Activated CD8-positive, alpha-beta memory T cell treated with anti-CD3 and anti-CD28 coated beads, Interleukin-2, amount 50 U/mL, for 4 hours (primary cell): ENCODE measurements at regions not wholly inside any gene's neighbourhood (a gene's known extent, or its start where the extent isn't known, plus 50 kb on each side); places are given as distances from the start of the nearest gene placed in this dataset.
"Not testable (repeated sequence)": the region's sequence is repeated elsewhere in the genome, so short reads cannot be mapped to it uniquely, and the experiment has no call there.

Experiments used
- DNase-seq: peaks from one replicate; pipeline ENCODE4 v3.0.0-alpha.2; 2020

- DNase-seq: no peak
Observed at GRCh38 chr14:97033556-97034081, 236.4 kb downstream of the VRK1 start.

- DNase-seq: no peak
Observed at GRCh38 chr14:97036086-97036852, 239.1 kb downstream of the VRK1 start.

GRCh38 chr14:97039717-97040363 is 242.7 kb downstream of the VRK1 start:
- DNase-seq: no peak

- DNase-seq: no peak
Observed at GRCh38 chr14:97046967-97047366, 249.8 kb downstream of the VRK1 start.

GRCh38 chr14:97052001-97052400 is 254.8 kb downstream of the VRK1 start:
- DNase-seq: no peak

GRCh38 chr14:97053941-97054340 is 256.8 kb downstream of the VRK1 start:
- DNase-seq: no peak

GRCh38 chr14:97055355-97055754 is 258.2 kb downstream of the VRK1 start:
- DNase-seq: no peak

GRCh38 chr14:97056086-97056485 is 258.9 kb downstream of the VRK1 start:
- peak; percentile 18 for DNase-seq

GRCh38 chr14:97057238-97058073 is 260.3 kb downstream of the VRK1 start:
- DNase-seq: no peak

- DNase-seq: no peak
Observed at GRCh38 chr14:97058074-97058467, 260.9 kb downstream of the VRK1 start.

GRCh38 chr14:97058589-97058988 is 261.4 kb downstream of the VRK1 start:
- DNase-seq: no peak

- DNase-seq: no peak
Observed at GRCh38 chr14:97061198-97061597, 264.0 kb downstream of the VRK1 start.

GRCh38 chr14:97061714-97062113 is 264.5 kb downstream of the VRK1 start:
- DNase-seq: no peak

- DNase-seq: no peak
Observed at GRCh38 chr14:97065305-97066067, 268.3 kb downstream of the VRK1 start.

GRCh38 chr14:97066068-97066899 is 269.1 kb downstream of the VRK1 start:
- no peak for DNase-seq

- not testable (repeated sequence) for DNase-seq
Observed at GRCh38 chr14:97068293-97068692, 271.1 kb downstream of the VRK1 start.

- DNase-seq: no peak
Observed at GRCh38 chr14:97070259-97070658, 273.1 kb downstream of the VRK1 start.

GRCh38 chr14:97071177-97071576 is 274.0 kb downstream of the VRK1 start:
- DNase-seq: no peak

GRCh38 chr14:97073622-97074021 is 276.4 kb downstream of the VRK1 start:
- DNase-seq: no peak

GRCh38 chr14:97074456-97074855 is 277.3 kb downstream of the VRK1 start:
- no peak for DNase-seq

- no peak for DNase-seq
Observed at GRCh38 chr14:97074856-97075255, 277.7 kb downstream of the VRK1 start.

GRCh38 chr14:97077253-97077653 is 280.1 kb downstream of the VRK1 start:
- no peak for DNase-seq
